SU-DHL-6 (cell line): ENCODE measurements at regions not wholly inside any gene's neighbourhood (a gene's known extent, or its start where the extent isn't known, plus 50 kb on each side); places are given as distances from the start of the nearest gene placed in this dataset.

Source experiments
- H2AFZ ChIP-seq: fragments of 200-600 bp; sonication (generic); 2 replicates; pipeline ENCODE4 v1.6.1; 2014; ENCODE audit warnings: low read depth, mild to moderate bottlenecking, moderate library complexity, mixed read lengths, antibody characterized with exemption, low read length; ENCODE audit not compliant: severe bottlenecking
- H3F3A ChIP-seq: fragments of 200-600 bp; shearing (Covaris generic); 2 replicates; pipeline ENCODE4 v1.6.0; 2016; ENCODE audit warnings: antibody characterized with exemption, mild to moderate bottlenecking; ENCODE audit not compliant: insufficient read depth
- H3K27ac ChIP-seq: fragments of 200-600 bp; sonication (generic); 2 replicates; pipeline ENCODE4 v1.5.1; 2016; ENCODE audit warnings: low read depth, mild to moderate bottlenecking, low read length, moderate library complexity, mixed read lengths
- H3K27me3 ChIP-seq: fragments of 200-600 bp; sonication (generic), shearing (Covaris generic); 2 replicates; pipeline ENCODE4 v1.6.0; 2014; ENCODE audit warnings: mild to moderate bottlenecking, low read length
- H3K36me3 ChIP-seq: fragments of 200-600 bp; sonication (generic); 2 replicates; pipeline ENCODE4 v1.6.1; 2014; ENCODE audit warnings: mild to moderate bottlenecking, low read length, mixed read lengths
- H3K4me2 ChIP-seq: fragments of 300-600, 200-600 bp; shearing (Covaris generic), sonication (generic); 2 replicates; pipeline ENCODE4 v1.6.0; 2014; ENCODE audit warnings: low read length, low read depth, mild to moderate bottlenecking; ENCODE audit not compliant: poor library complexity, severe bottlenecking
- H3K4me3 ChIP-seq: fragments of 200-600 bp; sonication (generic); 2 replicates; pipeline ENCODE4 v1.5.1; 2014; ENCODE audit warnings: antibody characterized with exemption, low read length, mild to moderate bottlenecking, mixed read lengths; ENCODE audit not compliant: insufficient read depth, poor library complexity, severe bottlenecking
- H3K79me2 ChIP-seq: fragments of 200-600 bp; sonication (generic); 2 replicates; pipeline ENCODE4 v1.6.1; 2014; ENCODE audit warnings: mild to moderate bottlenecking, low read length, moderate library complexity; ENCODE audit not compliant: insufficient read depth
- H3K9ac ChIP-seq: fragments of 200-600 bp; sonication (generic); 2 replicates; pipeline ENCODE4 v1.7.0; 2014; ENCODE audit warnings: mild to moderate bottlenecking, low read length
- H3K9me2 ChIP-seq: fragments of 200-600 bp; sonication (generic); replicated peaks from 2 replicates; pipeline ENCODE4 v1.6.1; 2014; ENCODE audit warnings: low read length; ENCODE audit not compliant: insufficient read depth
- H3K9me3 ChIP-seq: fragments of 200-600 bp; sonication (generic); 2 replicates; pipeline ENCODE4 v1.6.1; 2014; ENCODE audit warnings: low read length, mixed read lengths; ENCODE audit not compliant: insufficient read depth
- H4K20me1 ChIP-seq: fragments of 200-600 bp; sonication (generic); 2 replicates; pipeline ENCODE4 v1.6.1; 2014; ENCODE audit warnings: low read depth, mild to moderate bottlenecking, antibody characterized with exemption, low read length, moderate library complexity, mixed read lengths
- EZH2phosphoT487 ChIP-seq: fragments of 200-600 bp; sonication (generic), shearing (Covaris generic); conservative IDR thresholded peaks from 2 replicates; pipeline ENCODE4 v1.6.1; 2018; ENCODE audit warnings: mild to moderate bottlenecking, antibody characterized with exemption, low read length, moderate library complexity, mixed read lengths
- TF ChIP-seq, protein P1 (sequence below): fragments of 200-600 bp; sonication (generic); IDR thresholded peaks from one replicate; pipeline ENCODE4 v1.5.1; 2017; ENCODE audit warnings: antibody characterized with exemption, mild to moderate bottlenecking, low read length, moderate library complexity; ENCODE audit not compliant: insufficient read depth, poor library complexity, severe bottlenecking

- Histone ChIP-seq H3K9me2 (no peaks in the 10 kb centered on the region), H3K4me2 (no peak overlapping the region), H3K27ac (no peak overlapping the region), H3K27me3 (no peaks in the 10 kb centered on the region), H3K4me3 (no peak overlapping the region), H3K9me3 (peaks cover 8% of the 10 kb centered on the region; the same call in 1 of the 2 replicates), H3F3A (no peaks in the 10 kb centered on the region), H3K9ac (no peak overlapping the region), H3K79me2 (no peaks in the 10 kb centered on the region), H4K20me1 (no peaks in the 10 kb centered on the region), H2AFZ (no peak overlapping the region), H3K36me3 (peaks cover 4% of the 10 kb centered on the region; the same call in 1 of the 2 replicates)
- TF ChIP-seq, protein P1, sequence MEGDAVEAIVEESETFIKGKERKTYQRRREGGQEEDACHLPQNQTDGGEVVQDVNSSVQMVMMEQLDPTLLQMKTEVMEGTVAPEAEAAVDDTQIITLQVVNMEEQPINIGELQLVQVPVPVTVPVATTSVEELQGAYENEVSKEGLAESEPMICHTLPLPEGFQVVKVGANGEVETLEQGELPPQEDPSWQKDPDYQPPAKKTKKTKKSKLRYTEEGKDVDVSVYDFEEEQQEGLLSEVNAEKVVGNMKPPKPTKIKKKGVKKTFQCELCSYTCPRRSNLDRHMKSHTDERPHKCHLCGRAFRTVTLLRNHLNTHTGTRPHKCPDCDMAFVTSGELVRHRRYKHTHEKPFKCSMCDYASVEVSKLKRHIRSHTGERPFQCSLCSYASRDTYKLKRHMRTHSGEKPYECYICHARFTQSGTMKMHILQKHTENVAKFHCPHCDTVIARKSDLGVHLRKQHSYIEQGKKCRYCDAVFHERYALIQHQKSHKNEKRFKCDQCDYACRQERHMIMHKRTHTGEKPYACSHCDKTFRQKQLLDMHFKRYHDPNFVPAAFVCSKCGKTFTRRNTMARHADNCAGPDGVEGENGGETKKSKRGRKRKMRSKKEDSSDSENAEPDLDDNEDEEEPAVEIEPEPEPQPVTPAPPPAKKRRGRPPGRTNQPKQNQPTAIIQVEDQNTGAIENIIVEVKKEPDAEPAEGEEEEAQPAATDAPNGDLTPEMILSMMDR: no peak
- no peak for TF ChIP-seq EZH2phosphoT487
Measured at GRCh38 chr6:156334966-156335365, 442.2 kb upstream of the ARID1B start.

- no peak overlapping the region for H3K27ac ChIP-seq
- H3K36me3 ChIP-seq: no peaks in the 10 kb centered on the region
- no peak for TF ChIP-seq EZH2phosphoT487
- TF ChIP-seq, protein P1: no peak
- no peak overlapping the region for H3K4me2 ChIP-seq
- H3K9me3 ChIP-seq: no peaks in the 10 kb centered on the region
- no peak overlapping the region for H2AFZ ChIP-seq
- no peaks in the 10 kb centered on the region for H3F3A ChIP-seq
- no peak overlapping the region for H3K9ac ChIP-seq
- no peaks in the 10 kb centered on the region for H3K79me2 ChIP-seq
- no peaks in the 10 kb centered on the region for H4K20me1 ChIP-seq
- H3K9me2 ChIP-seq: no peaks in the 10 kb centered on the region
- no peaks in the 10 kb centered on the region for H3K27me3 ChIP-seq
- H3K4me3 ChIP-seq: no peak overlapping the region
Measured at GRCh38 chr6:156319707-156320106, 457.5 kb upstream of the ARID1B start.

- Histone ChIP-seq H2AFZ (no peak overlapping the region), H3K27me3 (no peaks in the 10 kb centered on the region), H4K20me1 (no peaks in the 10 kb centered on the region), H3F3A (no peaks in the 10 kb centered on the region), H3K4me2 (no peak overlapping the region), H3K79me2 (no peaks in the 10 kb centered on the region), H3K4me3 (no peak overlapping the region), H3K9ac (no peak overlapping the region), H3K9me2 (no peaks in the 10 kb centered on the region), H3K9me3 (no peaks in the 10 kb centered on the region), H3K27ac (no peak overlapping the region), H3K36me3 (no peaks in the 10 kb centered on the region)
- TF ChIP-seq, protein P1: no peak
- no peak for TF ChIP-seq EZH2phosphoT487
Measured at GRCh38 chr6:156316583-156317125, 460.5 kb upstream of the ARID1B start.
